GM23338 (cell line): ENCODE measurements at regions not wholly inside any gene's neighbourhood (a gene's known extent, or its start where the extent isn't known, plus 50 kb on each side); places are given as distances from the start of the nearest gene placed in this dataset.

Experiments used
- ATAC-seq: fragments of 200-7000 bp; cut with Tn5 transposase; 3 replicates; pipeline ENCODE4 v1.9.1; 2020
- DNase-seq: peaks from one replicate; pipeline ENCODE4 v3.0.0-alpha.2; 2015; ENCODE audit warnings: low spot score
- H2AFZ ChIP-seq: fragments of 200-600 bp; sonication (generic); 2 replicates; pipeline ENCODE4 v1.8.0; 2016; ENCODE audit warnings: antibody characterized with exemption, mild to moderate bottlenecking, moderate library complexity
- H3F3A ChIP-seq: fragments of 200-600 bp; sonication (generic); replicated peaks from 2 replicates; pipeline ENCODE4 v1.8.0; 2017; ENCODE audit warnings: antibody characterized with exemption, mixed run types, low read depth
- H3K27ac ChIP-seq: fragments of 200-600 bp; sonication (generic); 2 replicates; pipeline ENCODE4 v1.6.1; 2016; ENCODE audit warnings: low read depth
- H3K27me3 ChIP-seq: fragments of 200-600 bp; sonication (generic); 2 replicates; pipeline ENCODE4 v1.8.0; 2016; ENCODE audit warnings: mild to moderate bottlenecking, mixed run types, moderate library complexity; ENCODE audit not compliant: insufficient read depth
- H3K36me3 ChIP-seq: fragments of 200-600 bp; sonication (generic); 2 replicates; pipeline ENCODE4 v1.8.0; 2016; ENCODE audit warnings: mild to moderate bottlenecking; ENCODE audit not compliant: insufficient read depth
- H3K4me1 ChIP-seq: fragments of 200-600 bp; sonication (generic); 2 replicates; pipeline ENCODE4 v1.8.0; 2016; ENCODE audit warnings: mild to moderate bottlenecking, moderate library complexity; ENCODE audit not compliant: insufficient read depth
- H3K4me2 ChIP-seq: fragments of 200-600 bp; sonication (generic); 2 replicates; pipeline ENCODE4 v1.7.1; 2017; ENCODE audit warnings: mixed run types
- H3K4me3 ChIP-seq: fragments of 200-600 bp; sonication (generic); 2 replicates; pipeline ENCODE4 v1.6.1; 2016; ENCODE audit warnings: mixed run types
- H3K79me2 ChIP-seq: fragments of 200-600 bp; sonication (generic); replicated peaks from 2 replicates; pipeline ENCODE4 v1.8.0; 2017; ENCODE audit warnings: mild to moderate bottlenecking; ENCODE audit not compliant: insufficient read depth
- H3K9me2 ChIP-seq: fragments of 200-600 bp; sonication (generic); 2 replicates; pipeline ENCODE4 v1.8.0; 2017; ENCODE audit not compliant: insufficient read depth
- H4K20me1 ChIP-seq: fragments of 200-600 bp; sonication (generic); replicated peaks from 2 replicates; pipeline ENCODE4 v1.8.0; 2017; ENCODE audit warnings: mild to moderate bottlenecking; ENCODE audit not compliant: insufficient read depth
- H3K27ac Mint-ChIP-seq: 2 replicates; pipeline ENCODE4 v1.8.0; 2020; ENCODE audit warnings: inconsistent platforms, mild to moderate bottlenecking, moderate library complexity, mixed read lengths
- H3K27me3 Mint-ChIP-seq: 3 replicates; pipeline ENCODE4 v1.8.0; 2022; ENCODE audit warnings: low read depth, mild to moderate bottlenecking, moderate library complexity, mixed read lengths, inconsistent platforms; ENCODE audit not compliant: insufficient read depth, poor library complexity
- H3K36me3 Mint-ChIP-seq: 3 replicates; pipeline ENCODE4 v1.8.0; 2021; ENCODE audit warnings: low read depth, mild to moderate bottlenecking, inconsistent platforms, moderate library complexity, mixed read lengths
- H3K4me1 Mint-ChIP-seq: 3 replicates; pipeline ENCODE4 v1.8.0; 2020; ENCODE audit warnings: mild to moderate bottlenecking, inconsistent platforms, mixed read lengths
- H3K4me3 Mint-ChIP-seq: 3 replicates; pipeline ENCODE4 v1.8.0; 2021; ENCODE audit warnings: moderate library complexity, mild to moderate bottlenecking, inconsistent platforms, mixed read lengths
- H3K9me3 Mint-ChIP-seq: 3 replicates; pipeline ENCODE4 v1.8.0; 2020; ENCODE audit warnings: moderate library complexity, mild to moderate bottlenecking, inconsistent platforms, mixed read lengths
- CREB1 ChIP-seq: fragments of 250-450 bp; sonication (Bioruptor Pico); IDR thresholded peaks from 2 replicates; pipeline ENCODE4 v1.5.0; 2020; ENCODE audit warnings: low read depth, mild to moderate bottlenecking, moderate library complexity
- EZH2 ChIP-seq: fragments of 200-600 bp; sonication (generic); IDR thresholded peaks from one replicate; pipeline ENCODE4 v1.8.0; 2017; ENCODE audit warnings: antibody characterized with exemption, mild to moderate bottlenecking, low read depth; ENCODE audit not compliant: unreplicated experiment
- EZH2phosphoT487 ChIP-seq: fragments of 200-600 bp; sonication (generic); IDR thresholded peaks from one replicate; pipeline ENCODE4 v1.8.1; 2018; ENCODE audit warnings: antibody characterized with exemption; ENCODE audit not compliant: unreplicated experiment
- JUNB ChIP-seq: IDR thresholded peaks from one replicate; pipeline ENCODE4 v1.6.1; 2016; ENCODE audit warnings: antibody characterized with exemption; ENCODE audit not compliant: unreplicated experiment
- NANOG ChIP-seq: IDR thresholded peaks from 2 replicates; pipeline ENCODE4 v1.6.1; 2016; ENCODE audit warnings: antibody characterized with exemption, borderline replicate concordance
- POLR2AphosphoS5 ChIP-seq: IDR thresholded peaks from 2 replicates; pipeline ENCODE4 v1.6.1; 2016; ENCODE audit warnings: antibody characterized with exemption, low read depth
- STAT1 ChIP-seq: IDR thresholded peaks from one replicate; pipeline ENCODE4 v1.6.1; 2016; ENCODE audit warnings: antibody characterized with exemption; ENCODE audit not compliant: unreplicated experiment
- ZNF114 ChIP-seq: fragments of 250-450 bp; sonication (Bioruptor Pico); IDR thresholded peaks from 2 replicates; pipeline ENCODE4 v1.5.0; 2020; ENCODE audit warnings: mild to moderate bottlenecking, moderate library complexity
- ZNF331 ChIP-seq: fragments of 250-450 bp; sonication (Bioruptor Pico); IDR thresholded peaks from 2 replicates; pipeline ENCODE4 v1.5.0; 2020; ENCODE audit warnings: low read depth, mild to moderate bottlenecking, moderate library complexity
- TF ChIP-seq, protein P1 (sequence below): IDR thresholded peaks from one replicate; pipeline ENCODE4 v1.6.1; 2018; ENCODE audit warnings: antibody characterized with exemption; ENCODE audit not compliant: unreplicated experiment
- TF ChIP-seq, protein P2 (sequence below), 2 experiments: fragments of 200-600 bp in 1 of 2; sonication (generic) in 1 of 2; conservative IDR thresholded peaks; 2 replicates each; pipeline versions ENCODE4 v1.5.1 to v1.6.1; 2016 to 2017; ENCODE audit warnings: antibody characterized with exemption in 2 of 2, low read depth in 2 of 2, mild to moderate bottlenecking in 2 of 2, moderate library complexity in 1 of 2
- TF ChIP-seq, protein P3 (sequence below): fragments of 250-450 bp; sonication (Bioruptor Pico); IDR thresholded peaks from 2 replicates; pipeline ENCODE4 v1.5.0; 2020; ENCODE audit warnings: mild to moderate bottlenecking, moderate library complexity
- TF ChIP-seq, protein P4 (sequence below): IDR thresholded peaks from 2 replicates; pipeline ENCODE4 v1.6.1; 2016; ENCODE audit warnings: antibody characterized with exemption

DNA sequence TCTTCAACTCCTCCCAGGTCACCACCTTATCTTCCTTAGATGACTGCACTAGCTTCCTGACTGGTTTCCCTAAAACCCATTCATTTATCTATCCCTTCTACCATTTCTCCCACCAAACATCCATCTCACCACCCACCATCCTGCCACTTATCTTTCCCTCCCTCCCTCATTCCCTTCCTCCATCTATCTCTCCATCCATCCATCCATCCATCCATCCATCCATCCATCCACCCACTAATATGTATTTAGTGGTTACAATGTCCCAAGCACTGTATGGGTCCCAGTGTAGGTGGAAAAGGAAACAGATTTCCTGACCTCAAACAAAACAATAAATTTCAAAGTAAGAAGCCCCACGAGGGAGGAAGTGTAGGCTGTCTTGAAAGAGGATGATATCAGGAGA lies 59.3 kb upstream of the APCDD1L start:
- Mint-ChIP-seq H3K4me3 (no peak overlapping the region), H3K4me1 (peaks cover 13% of the 10 kb centered on the region), H3K27ac (no peak overlapping the region), H3K27me3 (peaks cover 4% of the 10 kb centered on the region), H3K36me3 (no peaks in the 10 kb centered on the region), H3K9me3 (no peaks in the 10 kb centered on the region)
- no peak for ATAC-seq
- no peak for DNase-seq
- no peak overlapping the region for H3K4me2 ChIP-seq
- H3K27ac ChIP-seq = no peak overlapping the region
- no peak overlapping the region for H3K4me3 ChIP-seq
- peaks cover 3% of the 10 kb centered on the region; the same call in 1 of the 2 replicates for H3K4me1 ChIP-seq
- no peaks in the 10 kb centered on the region for H3K79me2 ChIP-seq
- H3K9me2 ChIP-seq = no peaks in the 10 kb centered on the region
- no peaks in the 10 kb centered on the region for H3F3A ChIP-seq
- no peaks in the 10 kb centered on the region for H4K20me1 ChIP-seq
- TF ChIP-seq JUNB (no peak), ZNF331 (no peak), CREB1 (CRISPR knock-in tag) (no peak), ZNF114 (CRISPR knock-in tag) (no peak), POLR2AphosphoS5 (no peak), STAT1 (no peak), EZH2 (no peak), EZH2phosphoT487 (no peak), NANOG (no peak)
- TF ChIP-seq, protein P1, sequence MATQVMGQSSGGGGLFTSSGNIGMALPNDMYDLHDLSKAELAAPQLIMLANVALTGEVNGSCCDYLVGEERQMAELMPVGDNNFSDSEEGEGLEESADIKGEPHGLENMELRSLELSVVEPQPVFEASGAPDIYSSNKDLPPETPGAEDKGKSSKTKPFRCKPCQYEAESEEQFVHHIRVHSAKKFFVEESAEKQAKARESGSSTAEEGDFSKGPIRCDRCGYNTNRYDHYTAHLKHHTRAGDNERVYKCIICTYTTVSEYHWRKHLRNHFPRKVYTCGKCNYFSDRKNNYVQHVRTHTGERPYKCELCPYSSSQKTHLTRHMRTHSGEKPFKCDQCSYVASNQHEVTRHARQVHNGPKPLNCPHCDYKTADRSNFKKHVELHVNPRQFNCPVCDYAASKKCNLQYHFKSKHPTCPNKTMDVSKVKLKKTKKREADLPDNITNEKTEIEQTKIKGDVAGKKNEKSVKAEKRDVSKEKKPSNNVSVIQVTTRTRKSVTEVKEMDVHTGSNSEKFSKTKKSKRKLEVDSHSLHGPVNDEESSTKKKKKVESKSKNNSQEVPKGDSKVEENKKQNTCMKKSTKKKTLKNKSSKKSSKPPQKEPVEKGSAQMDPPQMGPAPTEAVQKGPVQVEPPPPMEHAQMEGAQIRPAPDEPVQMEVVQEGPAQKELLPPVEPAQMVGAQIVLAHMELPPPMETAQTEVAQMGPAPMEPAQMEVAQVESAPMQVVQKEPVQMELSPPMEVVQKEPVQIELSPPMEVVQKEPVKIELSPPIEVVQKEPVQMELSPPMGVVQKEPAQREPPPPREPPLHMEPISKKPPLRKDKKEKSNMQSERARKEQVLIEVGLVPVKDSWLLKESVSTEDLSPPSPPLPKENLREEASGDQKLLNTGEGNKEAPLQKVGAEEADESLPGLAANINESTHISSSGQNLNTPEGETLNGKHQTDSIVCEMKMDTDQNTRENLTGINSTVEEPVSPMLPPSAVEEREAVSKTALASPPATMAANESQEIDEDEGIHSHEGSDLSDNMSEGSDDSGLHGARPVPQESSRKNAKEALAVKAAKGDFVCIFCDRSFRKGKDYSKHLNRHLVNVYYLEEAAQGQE = no peak
- TF ChIP-seq, protein P2, sequence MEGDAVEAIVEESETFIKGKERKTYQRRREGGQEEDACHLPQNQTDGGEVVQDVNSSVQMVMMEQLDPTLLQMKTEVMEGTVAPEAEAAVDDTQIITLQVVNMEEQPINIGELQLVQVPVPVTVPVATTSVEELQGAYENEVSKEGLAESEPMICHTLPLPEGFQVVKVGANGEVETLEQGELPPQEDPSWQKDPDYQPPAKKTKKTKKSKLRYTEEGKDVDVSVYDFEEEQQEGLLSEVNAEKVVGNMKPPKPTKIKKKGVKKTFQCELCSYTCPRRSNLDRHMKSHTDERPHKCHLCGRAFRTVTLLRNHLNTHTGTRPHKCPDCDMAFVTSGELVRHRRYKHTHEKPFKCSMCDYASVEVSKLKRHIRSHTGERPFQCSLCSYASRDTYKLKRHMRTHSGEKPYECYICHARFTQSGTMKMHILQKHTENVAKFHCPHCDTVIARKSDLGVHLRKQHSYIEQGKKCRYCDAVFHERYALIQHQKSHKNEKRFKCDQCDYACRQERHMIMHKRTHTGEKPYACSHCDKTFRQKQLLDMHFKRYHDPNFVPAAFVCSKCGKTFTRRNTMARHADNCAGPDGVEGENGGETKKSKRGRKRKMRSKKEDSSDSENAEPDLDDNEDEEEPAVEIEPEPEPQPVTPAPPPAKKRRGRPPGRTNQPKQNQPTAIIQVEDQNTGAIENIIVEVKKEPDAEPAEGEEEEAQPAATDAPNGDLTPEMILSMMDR (conservative IDR thresholded peaks at IDR 0.05; ENCODE audit: low read depth in 2 of 2) = no peak
- TF ChIP-seq, protein P3, sequence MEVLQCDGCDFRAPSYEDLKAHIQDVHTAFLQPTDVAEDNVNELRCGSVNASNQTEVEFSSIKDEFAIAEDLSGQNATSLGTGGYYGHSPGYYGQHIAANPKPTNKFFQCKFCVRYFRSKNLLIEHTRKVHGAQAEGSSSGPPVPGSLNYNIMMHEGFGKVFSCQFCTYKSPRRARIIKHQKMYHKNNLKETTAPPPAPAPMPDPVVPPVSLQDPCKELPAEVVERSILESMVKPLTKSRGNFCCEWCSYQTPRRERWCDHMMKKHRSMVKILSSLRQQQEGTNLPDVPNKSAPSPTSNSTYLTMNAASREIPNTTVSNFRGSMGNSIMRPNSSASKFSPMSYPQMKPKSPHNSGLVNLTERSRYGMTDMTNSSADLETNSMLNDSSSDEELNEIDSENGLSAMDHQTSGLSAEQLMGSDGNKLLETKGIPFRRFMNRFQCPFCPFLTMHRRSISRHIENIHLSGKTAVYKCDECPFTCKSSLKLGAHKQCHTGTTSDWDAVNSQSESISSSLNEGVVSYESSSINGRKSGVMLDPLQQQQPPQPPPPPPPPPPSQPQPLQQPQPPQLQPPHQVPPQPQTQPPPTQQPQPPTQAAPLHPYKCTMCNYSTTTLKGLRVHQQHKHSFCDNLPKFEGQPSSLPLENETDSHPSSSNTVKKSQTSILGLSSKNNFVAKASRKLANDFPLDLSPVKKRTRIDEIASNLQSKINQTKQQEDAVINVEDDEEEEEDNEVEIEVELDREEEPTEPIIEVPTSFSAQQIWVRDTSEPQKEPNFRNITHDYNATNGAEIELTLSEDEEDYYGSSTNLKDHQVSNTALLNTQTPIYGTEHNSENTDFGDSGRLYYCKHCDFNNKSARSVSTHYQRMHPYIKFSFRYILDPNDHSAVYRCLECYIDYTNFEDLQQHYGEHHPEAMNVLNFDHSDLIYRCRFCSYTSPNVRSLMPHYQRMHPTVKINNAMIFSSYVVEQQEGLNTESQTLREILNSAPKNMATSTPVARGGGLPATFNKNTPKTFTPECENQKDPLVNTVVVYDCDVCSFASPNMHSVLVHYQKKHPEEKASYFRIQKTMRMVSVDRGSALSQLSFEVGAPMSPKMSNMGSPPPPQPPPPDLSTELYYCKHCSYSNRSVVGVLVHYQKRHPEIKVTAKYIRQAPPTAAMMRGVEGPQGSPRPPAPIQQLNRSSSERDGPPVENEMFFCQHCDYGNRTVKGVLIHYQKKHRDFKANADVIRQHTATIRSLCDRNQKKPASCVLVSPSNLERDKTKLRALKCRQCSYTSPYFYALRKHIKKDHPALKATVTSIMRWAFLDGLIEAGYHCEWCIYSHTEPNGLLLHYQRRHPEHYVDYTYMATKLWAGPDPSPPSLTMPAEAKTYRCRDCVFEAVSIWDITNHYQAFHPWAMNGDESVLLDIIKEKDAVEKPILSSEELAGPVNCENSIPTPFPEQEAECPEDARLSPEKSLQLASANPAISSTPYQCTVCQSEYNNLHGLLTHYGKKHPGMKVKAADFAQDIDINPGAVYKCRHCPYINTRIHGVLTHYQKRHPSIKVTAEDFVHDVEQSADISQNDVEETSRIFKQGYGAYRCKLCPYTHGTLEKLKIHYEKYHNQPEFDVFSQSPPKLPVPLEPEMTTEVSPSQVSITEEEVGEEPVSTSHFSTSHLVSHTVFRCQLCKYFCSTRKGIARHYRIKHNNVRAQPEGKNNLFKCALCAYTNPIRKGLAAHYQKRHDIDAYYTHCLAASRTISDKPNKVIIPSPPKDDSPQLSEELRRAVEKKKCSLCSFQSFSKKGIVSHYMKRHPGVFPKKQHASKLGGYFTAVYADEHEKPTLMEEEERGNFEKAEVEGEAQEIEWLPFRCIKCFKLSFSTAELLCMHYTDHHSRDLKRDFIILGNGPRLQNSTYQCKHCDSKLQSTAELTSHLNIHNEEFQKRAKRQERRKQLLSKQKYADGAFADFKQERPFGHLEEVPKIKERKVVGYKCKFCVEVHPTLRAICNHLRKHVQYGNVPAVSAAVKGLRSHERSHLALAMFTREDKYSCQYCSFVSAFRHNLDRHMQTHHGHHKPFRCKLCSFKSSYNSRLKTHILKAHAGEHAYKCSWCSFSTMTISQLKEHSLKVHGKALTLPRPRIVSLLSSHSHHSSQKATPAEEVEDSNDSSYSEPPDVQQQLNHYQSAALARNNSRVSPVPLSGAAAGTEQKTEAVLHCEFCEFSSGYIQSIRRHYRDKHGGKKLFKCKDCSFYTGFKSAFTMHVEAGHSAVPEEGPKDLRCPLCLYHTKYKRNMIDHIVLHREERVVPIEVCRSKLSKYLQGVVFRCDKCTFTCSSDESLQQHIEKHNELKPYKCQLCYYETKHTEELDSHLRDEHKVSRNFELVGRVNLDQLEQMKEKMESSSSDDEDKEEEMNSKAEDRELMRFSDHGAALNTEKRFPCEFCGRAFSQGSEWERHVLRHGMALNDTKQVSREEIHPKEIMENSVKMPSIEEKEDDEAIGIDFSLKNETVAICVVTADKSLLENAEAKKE (CRISPR knock-in tag) = no peak
- TF ChIP-seq, protein P4, sequence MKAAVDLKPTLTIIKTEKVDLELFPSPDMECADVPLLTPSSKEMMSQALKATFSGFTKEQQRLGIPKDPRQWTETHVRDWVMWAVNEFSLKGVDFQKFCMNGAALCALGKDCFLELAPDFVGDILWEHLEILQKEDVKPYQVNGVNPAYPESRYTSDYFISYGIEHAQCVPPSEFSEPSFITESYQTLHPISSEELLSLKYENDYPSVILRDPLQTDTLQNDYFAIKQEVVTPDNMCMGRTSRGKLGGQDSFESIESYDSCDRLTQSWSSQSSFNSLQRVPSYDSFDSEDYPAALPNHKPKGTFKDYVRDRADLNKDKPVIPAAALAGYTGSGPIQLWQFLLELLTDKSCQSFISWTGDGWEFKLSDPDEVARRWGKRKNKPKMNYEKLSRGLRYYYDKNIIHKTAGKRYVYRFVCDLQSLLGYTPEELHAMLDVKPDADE = no peak
- no peaks in the 10 kb centered on the region for H3K36me3 ChIP-seq
- H2AFZ ChIP-seq = no peak overlapping the region
- H3K27me3 ChIP-seq = no peaks in the 10 kb centered on the region
